ENCODE measurements at regions not wholly inside any gene's neighbourhood (a gene's known extent, or its start where the extent isn't known, plus 50 kb on each side); places are given as distances from the start of the nearest gene placed in this dataset.
"Not testable (repeated sequence)": the region's sequence is repeated elsewhere in the genome, so short reads cannot be mapped to it uniquely, and the experiment has no call there.

DNA sequence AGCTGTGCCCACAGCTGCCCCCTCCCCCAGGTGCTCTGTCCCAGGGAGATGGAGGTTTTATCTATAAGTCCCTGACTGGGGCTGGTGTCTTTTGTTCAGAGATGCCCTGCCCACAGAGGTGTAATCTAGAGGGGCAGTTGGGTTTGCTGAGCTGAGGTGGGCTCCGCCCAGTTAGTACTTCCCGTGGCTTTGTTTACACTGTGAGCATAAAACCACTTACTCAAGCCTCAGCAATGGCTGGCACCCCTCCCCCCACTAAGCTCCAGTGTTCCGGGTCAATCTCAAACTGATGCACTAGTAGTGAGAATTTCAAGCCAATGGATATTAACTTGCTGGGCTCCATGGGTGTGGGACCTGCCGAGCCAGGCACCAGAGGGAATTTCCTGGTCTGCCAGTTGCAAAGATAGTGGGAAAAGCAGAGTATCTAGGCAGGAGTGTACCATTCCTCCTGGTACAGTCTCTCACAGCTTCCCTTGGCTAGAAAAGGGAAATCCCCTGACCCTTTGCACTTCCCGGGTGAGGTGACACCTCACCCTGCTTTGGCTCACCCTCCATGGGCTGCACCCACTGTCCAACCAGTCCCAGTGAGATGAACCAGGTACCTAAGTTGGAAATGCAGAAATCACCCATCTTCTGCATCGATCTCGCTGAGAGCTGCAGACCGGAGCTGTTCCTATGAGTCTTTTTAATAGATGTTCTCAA lies 509.6 kb downstream of the TMEM38B start:
- H3K27me3 Mint-ChIP-seq; H3K27ac Mint-ChIP-seq; intact Hi-C loops (cut with micrococcal nuclease); H3K4me3 Mint-ChIP-seq; DNase-seq; H3K36me3 Mint-ChIP-seq (ENCODE audit: low read depth); H3K4me1 Mint-ChIP-seq; H3K9me3 Mint-ChIP-seq: not testable (repeated sequence)

DNA sequence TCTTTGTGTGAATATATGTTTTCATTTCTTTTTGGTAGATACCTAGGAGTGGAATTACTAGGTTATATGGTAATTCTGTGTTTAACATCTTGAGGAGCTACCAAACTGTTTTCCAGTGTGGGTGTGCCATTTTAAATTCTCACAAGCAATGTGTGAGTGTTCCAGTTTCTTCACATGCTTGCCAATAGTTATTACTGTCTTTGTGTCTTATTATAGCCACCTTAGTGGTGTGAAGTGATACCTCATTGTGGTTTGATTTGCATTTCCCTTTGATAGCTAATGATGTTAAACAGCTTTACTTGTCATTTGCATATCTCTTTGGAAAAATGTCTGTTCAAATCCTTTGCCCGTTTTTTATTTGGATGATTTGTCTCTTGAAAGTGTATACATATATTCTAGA lies 513.0 kb downstream of the TMEM38B start:
- no peak for DNase-seq
- Mint-ChIP-seq H3K4me3 (no peak overlapping the region), H3K27me3 (no peaks in the 10 kb centered on the region), H3K9me3 (no peaks in the 10 kb centered on the region), H3K4me1 (no peaks in the 10 kb centered on the region), H3K27ac (no peak overlapping the region), H3K36me3 (ENCODE audit: low read depth) (no peaks in the 10 kb centered on the region)
- intact Hi-C loops (cut with micrococcal nuclease): no loop called here

- H3K27me3 Mint-ChIP-seq: no peaks in the 10 kb centered on the region
- H3K36me3 Mint-ChIP-seq (ENCODE audit: low read depth): no peaks in the 10 kb centered on the region
- H3K27ac Mint-ChIP-seq: no peak overlapping the region
These were observed 524.1 kb downstream of the TMEM38B start for GRCh38 chr9:106218427-106218826.

GRCh38 chr9:106218854-106219253 lies 524.5 kb downstream of the TMEM38B start:
- Mint-ChIP-seq H3K4me1 (no peaks in the 10 kb centered on the region), H3K27ac (no peak overlapping the region), H3K4me3 (no peak overlapping the region), H3K9me3 (no peaks in the 10 kb centered on the region), H3K27me3 (no peaks in the 10 kb centered on the region), H3K36me3 (ENCODE audit: low read depth) (no peaks in the 10 kb centered on the region)
- intact Hi-C loops (cut with micrococcal nuclease): no loop called here
- DNase-seq: no peak

More at GRCh38 chr9:106218427-106218826, 524.1 kb downstream of the TMEM38B start:
- Mint-ChIP-seq H3K4me1 (no peaks in the 10 kb centered on the region), H3K9me3 (no peaks in the 10 kb centered on the region), H3K4me3 (no peak overlapping the region)
- intact Hi-C loops (cut with micrococcal nuclease): no loop called here
- DNase-seq: no peak

DNA sequence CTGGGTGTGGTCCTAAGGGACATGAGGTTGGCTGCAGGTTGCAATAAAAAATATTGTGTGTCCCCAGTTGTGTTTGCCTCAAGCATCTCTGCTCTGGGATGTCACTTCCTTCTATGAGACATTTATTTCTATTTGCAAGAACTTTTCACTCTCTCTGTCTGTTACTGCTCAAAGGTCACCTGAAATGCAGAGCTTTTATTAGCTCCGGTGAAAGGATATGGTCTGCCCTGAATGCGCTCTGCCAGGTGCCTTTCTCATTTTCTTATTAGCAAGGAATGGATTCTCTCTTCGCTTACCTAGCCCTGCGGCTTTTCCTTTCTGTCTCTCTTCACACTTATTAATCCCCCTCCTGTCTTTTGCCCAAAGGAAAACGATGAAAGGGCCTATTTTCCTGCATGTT lies 526.1 kb downstream of the TMEM38B start:
- no peak overlapping the region for H3K4me3 Mint-ChIP-seq
- intact Hi-C loops (cut with micrococcal nuclease): no loop called here
- no peaks in the 10 kb centered on the region for H3K36me3 Mint-ChIP-seq (ENCODE audit: low read depth)
- H3K4me1 Mint-ChIP-seq: no peaks in the 10 kb centered on the region
- H3K27ac Mint-ChIP-seq: no peak overlapping the region
- DNase-seq: no peak
- H3K9me3 Mint-ChIP-seq: no peaks in the 10 kb centered on the region
- H3K27me3 Mint-ChIP-seq: no peaks in the 10 kb centered on the region

DNA sequence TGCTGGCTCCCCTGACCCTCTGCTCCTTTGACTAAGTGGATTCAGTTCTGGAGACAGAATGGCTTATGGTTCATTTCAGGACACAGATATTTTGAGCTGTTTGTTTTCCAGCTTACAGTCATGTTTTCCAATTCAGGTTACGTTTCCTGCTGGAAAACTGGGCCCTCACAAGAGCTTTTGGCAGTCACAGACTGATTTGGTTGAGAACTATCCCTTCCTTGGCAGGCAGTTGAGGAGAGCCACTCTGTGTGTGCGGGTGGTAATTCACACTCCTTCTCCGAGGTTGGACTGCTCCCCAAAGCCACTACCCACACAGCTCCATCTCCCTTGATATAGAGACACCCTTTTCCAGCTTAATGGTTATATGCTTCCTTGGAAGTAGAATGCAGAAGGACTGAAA lies 534.5 kb downstream of the TMEM38B start:
- no peak overlapping the region for H3K27ac Mint-ChIP-seq
- peak; percentile 15 for DNase-seq
- intact Hi-C loops (cut with micrococcal nuclease): no loop called here
- H3K4me1 Mint-ChIP-seq: no peaks in the 10 kb centered on the region
- H3K9me3 Mint-ChIP-seq: peaks cover 3% of the 10 kb centered on the region
- H3K4me3 Mint-ChIP-seq: no peak overlapping the region
- no peaks in the 10 kb centered on the region for H3K27me3 Mint-ChIP-seq
- no peaks in the 10 kb centered on the region for H3K36me3 Mint-ChIP-seq (ENCODE audit: low read depth)

GRCh38 chr9:106233116-106233515 lies 538.8 kb downstream of the TMEM38B start:
- H3K36me3 Mint-ChIP-seq (ENCODE audit: low read depth): no peaks in the 10 kb centered on the region

DNA sequence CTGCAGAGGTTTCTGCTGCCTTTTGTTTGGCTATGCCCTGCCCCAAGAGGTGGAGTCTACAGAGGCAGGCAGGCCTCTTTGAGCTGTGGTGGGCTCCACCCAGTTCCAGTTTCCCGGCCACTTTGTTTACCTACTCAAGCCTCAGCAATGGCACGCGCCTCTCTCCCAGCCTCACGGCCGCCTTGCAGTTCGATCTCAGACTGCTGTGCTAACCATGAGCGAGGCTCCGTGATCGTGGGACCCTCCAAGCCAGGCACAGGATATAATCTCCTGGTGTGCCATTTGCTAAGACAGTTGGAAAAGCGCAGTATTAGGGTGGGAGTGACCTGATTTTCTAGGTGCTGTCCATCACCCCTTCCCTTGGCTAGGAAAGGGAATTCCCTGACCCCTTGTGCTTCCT lies 566.6 kb downstream of the TMEM38B start:
- intact Hi-C loops (cut with micrococcal nuclease); DNase-seq; H3K27ac Mint-ChIP-seq; H3K27me3 Mint-ChIP-seq; H3K4me3 Mint-ChIP-seq; H3K4me1 Mint-ChIP-seq; H3K36me3 Mint-ChIP-seq (ENCODE audit: low read depth): not testable (repeated sequence)
- H3K9me3 Mint-ChIP-seq: peaks cover 12% of the 10 kb centered on the region

More at GRCh38 chr9:106233116-106233515, 538.8 kb downstream of the TMEM38B start:
- intact Hi-C loops (cut with micrococcal nuclease): no loop called here
- H3K27me3 Mint-ChIP-seq: no peaks in the 10 kb centered on the region
- DNase-seq: no peak
- H3K27ac Mint-ChIP-seq: no peak overlapping the region
- peaks cover 3% of the 10 kb centered on the region for H3K9me3 Mint-ChIP-seq
- no peak overlapping the region for H3K4me3 Mint-ChIP-seq
- H3K4me1 Mint-ChIP-seq: no peaks in the 10 kb centered on the region

GRCh38 chr9:106277966-106278365 lies 583.6 kb downstream of the TMEM38B start:
- Mint-ChIP-seq H3K4me3 (no peak overlapping the region), H3K36me3 (ENCODE audit: low read depth) (no peaks in the 10 kb centered on the region), H3K27ac (no peak overlapping the region), H3K9me3 (no peaks in the 10 kb centered on the region), H3K4me1 (no peaks in the 10 kb centered on the region), H3K27me3 (no peaks in the 10 kb centered on the region)
- no peak for DNase-seq
- intact Hi-C loops (cut with micrococcal nuclease): no loop called here

DNA sequence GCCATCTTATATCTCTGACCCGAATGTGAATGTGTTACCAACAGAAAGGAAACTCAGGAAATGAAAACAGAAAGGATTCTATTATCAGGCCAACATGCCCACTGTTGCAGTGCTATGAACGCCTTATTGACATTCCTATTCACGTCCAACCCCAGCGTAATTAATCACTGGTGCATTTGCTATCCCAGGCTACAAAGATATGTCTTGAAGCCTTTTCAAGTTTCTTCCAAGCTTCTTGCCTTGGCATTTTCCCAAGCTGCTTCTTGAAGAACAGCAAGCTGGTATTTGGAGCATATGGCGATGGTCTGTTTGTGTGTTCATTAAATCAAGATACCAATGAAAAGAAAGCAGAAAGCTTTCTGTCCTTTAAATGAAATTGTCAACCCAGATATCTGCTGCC lies 579.2 kb upstream of the ZNF462 start:
- intact Hi-C loops (cut with micrococcal nuclease): no loop called here
- Mint-ChIP-seq H3K9me3 (no peaks in the 10 kb centered on the region), H3K4me1 (no peaks in the 10 kb centered on the region)

GRCh38 chr9:106284296-106284695 lies 578.7 kb upstream of the ZNF462 start:
- Mint-ChIP-seq H3K4me3 (no peak overlapping the region), H3K27me3 (no peaks in the 10 kb centered on the region), H3K36me3 (ENCODE audit: low read depth) (no peaks in the 10 kb centered on the region)

More for the DNA sequence above, 579.2 kb upstream of the ZNF462 start:
- H3K27me3 Mint-ChIP-seq: no peaks in the 10 kb centered on the region
- H3K27ac Mint-ChIP-seq: no peak overlapping the region
- H3K4me3 Mint-ChIP-seq: no peak overlapping the region
- no peak for DNase-seq
- no peaks in the 10 kb centered on the region for H3K36me3 Mint-ChIP-seq (ENCODE audit: low read depth)

GRCh38 chr9:106286249-106286648 lies 576.7 kb upstream of the ZNF462 start:
- intact Hi-C loops (cut with micrococcal nuclease): no loop called here

More at GRCh38 chr9:106284296-106284695, 578.7 kb upstream of the ZNF462 start:
- intact Hi-C loops (cut with micrococcal nuclease): no loop called here
- Mint-ChIP-seq H3K27ac (no peak overlapping the region), H3K4me1 (no peaks in the 10 kb centered on the region), H3K9me3 (no peaks in the 10 kb centered on the region)
- no peak for DNase-seq

DNA sequence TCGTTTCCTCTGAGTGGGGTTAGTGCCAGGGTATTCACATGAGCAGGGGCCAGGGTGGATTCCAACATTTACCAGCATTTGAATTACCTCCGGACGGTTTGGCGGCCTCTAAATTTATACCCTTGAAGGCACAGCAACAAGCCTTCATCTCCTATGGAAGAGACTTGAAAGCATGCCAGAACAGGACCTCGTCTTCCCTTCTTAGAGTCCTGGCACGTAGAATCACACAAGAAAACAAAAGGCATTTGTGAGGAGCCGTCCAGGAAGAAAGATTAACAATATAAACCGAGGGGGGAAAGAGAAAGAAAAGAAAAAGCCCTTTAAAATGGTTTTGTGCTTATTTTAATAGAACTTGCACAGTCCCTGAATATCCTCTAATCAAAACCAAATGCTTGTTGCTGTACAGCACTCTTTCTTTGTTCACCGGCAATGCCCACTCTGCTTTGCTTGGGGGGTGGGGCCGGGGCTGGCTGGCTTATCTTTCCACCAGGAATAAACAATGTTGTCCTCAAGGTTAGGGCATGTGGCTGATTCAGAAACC lies 575.8 kb upstream of the ZNF462 start:
- intact Hi-C loops (cut with micrococcal nuclease): no loop called here

More at GRCh38 chr9:106286249-106286648, 576.7 kb upstream of the ZNF462 start:
- no peak overlapping the region for H3K4me3 Mint-ChIP-seq
- no peaks in the 10 kb centered on the region for H3K36me3 Mint-ChIP-seq (ENCODE audit: low read depth)
- no peaks in the 10 kb centered on the region for H3K4me1 Mint-ChIP-seq
- H3K9me3 Mint-ChIP-seq: no peaks in the 10 kb centered on the region
- no peaks in the 10 kb centered on the region for H3K27me3 Mint-ChIP-seq
- DNase-seq: no peak
- no peak overlapping the region for H3K27ac Mint-ChIP-seq

GRCh38 chr9:106287731-106288130 lies 575.2 kb upstream of the ZNF462 start:
- no peak for DNase-seq
- Mint-ChIP-seq H3K4me1 (no peaks in the 10 kb centered on the region), H3K27ac (no peak overlapping the region), H3K27me3 (no peaks in the 10 kb centered on the region), H3K4me3 (no peak overlapping the region), H3K9me3 (no peaks in the 10 kb centered on the region), H3K36me3 (ENCODE audit: low read depth) (no peaks in the 10 kb centered on the region)
- intact Hi-C loops (cut with micrococcal nuclease): no loop called here

More for the DNA sequence above, 575.8 kb upstream of the ZNF462 start:
- H3K9me3 Mint-ChIP-seq: no peaks in the 10 kb centered on the region
- H3K4me1 Mint-ChIP-seq: no peaks in the 10 kb centered on the region
- H3K4me3 Mint-ChIP-seq: no peak overlapping the region
- no peaks in the 10 kb centered on the region for H3K36me3 Mint-ChIP-seq (ENCODE audit: low read depth)
- DNase-seq: no peak
- no peak overlapping the region for H3K27ac Mint-ChIP-seq
- no peaks in the 10 kb centered on the region for H3K27me3 Mint-ChIP-seq

DNA sequence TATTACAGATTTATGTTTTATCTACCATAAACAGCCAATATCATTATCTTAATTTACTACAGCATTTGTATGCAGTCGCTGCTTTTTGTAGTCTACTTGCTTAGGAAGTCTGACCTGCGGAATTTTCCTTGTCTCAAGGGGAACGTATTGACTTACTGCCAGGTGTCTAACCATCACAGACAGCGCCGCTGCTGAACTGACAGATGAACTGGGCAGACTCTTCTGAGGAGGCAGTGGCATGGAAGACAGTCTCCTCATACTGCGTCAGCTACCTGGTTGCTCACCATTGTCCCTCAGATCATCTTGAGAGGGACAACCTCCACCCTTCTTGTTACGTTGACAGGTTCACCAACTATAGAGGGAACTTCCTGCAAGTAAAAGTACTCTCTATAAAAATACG lies 574.3 kb upstream of the ZNF462 start:
- intact Hi-C loops (cut with micrococcal nuclease): no loop called here
- H3K4me1 Mint-ChIP-seq: no peaks in the 10 kb centered on the region
- no peak overlapping the region for H3K4me3 Mint-ChIP-seq
- DNase-seq: no peak
- no peak overlapping the region for H3K27ac Mint-ChIP-seq
- H3K27me3 Mint-ChIP-seq: no peaks in the 10 kb centered on the region
- no peaks in the 10 kb centered on the region for H3K9me3 Mint-ChIP-seq
- H3K36me3 Mint-ChIP-seq (ENCODE audit: low read depth): no peaks in the 10 kb centered on the region
